ENCODE measurements at regions not wholly inside any gene's neighbourhood (a gene's known extent, or its start where the extent isn't known, plus 50 kb on each side); places are given as distances from the start of the nearest gene placed in this dataset.

- no peaks in the 10 kb centered on the region for H3K4me1 Mint-ChIP-seq
- Histone ChIP-seq H3K4me2 (replicated peaks; ENCODE audit: extremely low read depth, low read length, poor library complexity, severe bottlenecking) (no peak overlapping the region), H3K9ac (ENCODE audit: insufficient read depth, low read length, poor library complexity, severe bottlenecking) (no peak overlapping the region), H4K20me1 (ENCODE audit: insufficient read depth, low read length) (no peaks in the 10 kb centered on the region), H3K4me3 (replicated peaks in 1 of 3; ENCODE audit: low read depth in 2 of 3, low read length in 3 of 3) (no peak overlapping the region), H3K27ac (ENCODE audit: low read depth in 1 of 2, low read length in 2 of 2) (no peak overlapping the region), H3K36me3 (replicated peaks in 1 of 2; ENCODE audit: control insufficient read depth in 1 of 2, insufficient read depth in 2 of 2, low read length in 2 of 2) (no peaks in the 10 kb centered on the region), H3K4me1 (ENCODE audit: control insufficient read depth in 1 of 2, insufficient read depth in 2 of 2, low read length in 2 of 2) (no peaks in the 10 kb centered on the region), H3K27me3 (ENCODE audit: control insufficient read depth in 2 of 2, insufficient read depth in 2 of 2, low read length in 2 of 2) (no peaks in the 10 kb centered on the region), H2AFZ (ENCODE audit: insufficient read depth, low read depth, low read length, poor library complexity, severe bottlenecking) (no peak overlapping the region), H3K79me2 (ENCODE audit: insufficient read depth, low read length) (no peaks in the 10 kb centered on the region), H3K9me3 (replicated peaks in 1 of 2; ENCODE audit: control insufficient read depth in 1 of 2, insufficient read depth in 1 of 2, low read length in 2 of 2) (no peaks in the 10 kb centered on the region)
- no peak overlapping the region for H3K27ac Mint-ChIP-seq
- DNase-seq: no peak
- no peak overlapping the region for H3K4me3 Mint-ChIP-seq
- H3K36me3 Mint-ChIP-seq: no peaks in the 10 kb centered on the region
- H3K27me3 Mint-ChIP-seq (ENCODE audit: low read depth in 3 of 3): no peaks in the 10 kb centered on the region
- TF ChIP-seq, protein P1, sequence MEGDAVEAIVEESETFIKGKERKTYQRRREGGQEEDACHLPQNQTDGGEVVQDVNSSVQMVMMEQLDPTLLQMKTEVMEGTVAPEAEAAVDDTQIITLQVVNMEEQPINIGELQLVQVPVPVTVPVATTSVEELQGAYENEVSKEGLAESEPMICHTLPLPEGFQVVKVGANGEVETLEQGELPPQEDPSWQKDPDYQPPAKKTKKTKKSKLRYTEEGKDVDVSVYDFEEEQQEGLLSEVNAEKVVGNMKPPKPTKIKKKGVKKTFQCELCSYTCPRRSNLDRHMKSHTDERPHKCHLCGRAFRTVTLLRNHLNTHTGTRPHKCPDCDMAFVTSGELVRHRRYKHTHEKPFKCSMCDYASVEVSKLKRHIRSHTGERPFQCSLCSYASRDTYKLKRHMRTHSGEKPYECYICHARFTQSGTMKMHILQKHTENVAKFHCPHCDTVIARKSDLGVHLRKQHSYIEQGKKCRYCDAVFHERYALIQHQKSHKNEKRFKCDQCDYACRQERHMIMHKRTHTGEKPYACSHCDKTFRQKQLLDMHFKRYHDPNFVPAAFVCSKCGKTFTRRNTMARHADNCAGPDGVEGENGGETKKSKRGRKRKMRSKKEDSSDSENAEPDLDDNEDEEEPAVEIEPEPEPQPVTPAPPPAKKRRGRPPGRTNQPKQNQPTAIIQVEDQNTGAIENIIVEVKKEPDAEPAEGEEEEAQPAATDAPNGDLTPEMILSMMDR (IDR thresholded peaks at IDR 0.05): no peak
- peaks cover 0 to 6% (median 2%) of the 10 kb centered on the region in 7 donors for H3K9me3 Mint-ChIP-seq
- intact Hi-C loops (cut with micrococcal nuclease): no loop called here
Observed at GRCh38 chr2:192377173-192377572, 182.4 kb upstream of the TMEFF2 start.

DNA sequence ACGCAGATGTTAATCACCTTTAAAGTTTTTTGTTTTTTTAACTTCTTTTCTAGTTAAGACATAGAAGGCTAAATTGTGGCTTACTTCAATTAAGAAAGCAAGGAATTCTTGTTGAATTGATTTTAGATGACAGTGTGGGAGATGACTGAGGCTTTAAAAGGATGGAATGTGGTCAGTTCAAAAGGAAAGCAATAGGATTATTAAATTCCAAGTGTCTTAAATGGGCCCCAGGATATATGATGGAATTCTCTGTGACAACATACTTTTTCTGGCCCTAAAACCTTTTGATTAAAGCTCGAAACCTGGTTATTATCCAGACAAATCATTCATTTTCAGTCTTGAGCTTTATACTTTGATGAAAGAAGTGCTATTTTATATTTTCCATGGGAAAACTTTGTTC, 179.0 kb upstream of the TMEFF2 start:
- H3K9ac ChIP-seq (ENCODE audit: insufficient read depth, low read length, poor library complexity, severe bottlenecking): no peak overlapping the region
- Mint-ChIP-seq H3K27me3 (ENCODE audit: low read depth in 3 of 3) (no peaks in the 10 kb centered on the region), H3K4me3 (no peak overlapping the region)

More for the DNA sequence above, 179.0 kb upstream of the TMEFF2 start:
- Histone ChIP-seq H4K20me1 (ENCODE audit: insufficient read depth, low read length) (no peaks in the 10 kb centered on the region), H3K4me3 (replicated peaks in 1 of 3; ENCODE audit: low read depth in 2 of 3, low read length in 3 of 3) (no peak overlapping the region), H3K27ac (ENCODE audit: low read depth in 1 of 2, low read length in 2 of 2) (no peak overlapping the region), H3K4me1 (ENCODE audit: control insufficient read depth in 1 of 2, insufficient read depth in 2 of 2, low read length in 2 of 2) (no peaks in the 10 kb centered on the region), H3K9me3 (replicated peaks in 1 of 2; ENCODE audit: control insufficient read depth in 1 of 2, insufficient read depth in 1 of 2, low read length in 2 of 2) (no peaks in the 10 kb centered on the region), H3K27me3 (ENCODE audit: control insufficient read depth in 2 of 2, insufficient read depth in 2 of 2, low read length in 2 of 2) (no peaks in the 10 kb centered on the region), H3K79me2 (ENCODE audit: insufficient read depth, low read length) (no peaks in the 10 kb centered on the region), H3K4me2 (replicated peaks; ENCODE audit: extremely low read depth, low read length, poor library complexity, severe bottlenecking) (no peak overlapping the region), H2AFZ (ENCODE audit: insufficient read depth, low read depth, low read length, poor library complexity, severe bottlenecking) (no peak overlapping the region), H3K36me3 (replicated peaks in 1 of 2; ENCODE audit: control insufficient read depth in 1 of 2, insufficient read depth in 2 of 2, low read length in 2 of 2) (no peaks in the 10 kb centered on the region)
- Mint-ChIP-seq H3K36me3 (no peaks in the 10 kb centered on the region), H3K4me1 (no peaks in the 10 kb centered on the region), H3K27ac (no peak overlapping the region), H3K9me3 (peaks cover 0 to 5% (median 2%) of the 10 kb centered on the region in 7 donors)
- intact Hi-C loops (cut with micrococcal nuclease): no loop called here
- no peak for DNase-seq
- no CpG with 5 or more reads among the region's 2 CpGs for WGBS (ENCODE audit: insufficient coverage)
- TF ChIP-seq, protein P1 (IDR thresholded peaks at IDR 0.05): no peak

Data from CD14-positive monocyte (primary cell).